Activated CD8-positive, alpha-beta T cell treated with anti-CD3 and anti-CD28 coated beads for 36 hours (primary cell): ENCODE measurements at regions not wholly inside any gene's neighbourhood (a gene's known extent, or its start where the extent isn't known, plus 50 kb on each side); places are given as distances from the start of the nearest gene placed in this dataset.
"Not testable (repeated sequence)": the region's sequence is repeated elsewhere in the genome, so short reads cannot be mapped to it uniquely, and the experiment has no call there.

Source experiments
- ATAC-seq: fragments of 200-7000 bp; cut with Tn5 transposase; one replicate; pipeline ENCODE4 v1.10.0; 2021; ENCODE audit warnings: mild to moderate bottlenecking, moderate library complexity
- CTCF ChIA-PET: fragments of 350-600 bp; sonication (Branson Sonifier 250); formaldehyde crosslinking; loops from one replicate; lab custom pipeline; 2021; ENCODE audit warnings: antibody characterized with exemption; lab: Charles Lee
- POLR2A ChIA-PET: fragments of 350-600 bp; sonication (Branson Sonifier 250); formaldehyde crosslinking; loops from one replicate; lab custom pipeline; 2021; ENCODE audit warnings: antibody characterized with exemption; lab: Charles Lee
- DNase-seq: peaks from one replicate; pipeline ENCODE4 v3.0.0-alpha.2; 2020
- H3K27ac Mint-ChIP-seq: one replicate; pipeline ENCODE4 v1.8.0; 2021; ENCODE audit warnings: mild to moderate bottlenecking, mixed read lengths
- H3K27me3 Mint-ChIP-seq: one replicate; pipeline ENCODE4 v1.8.0; 2021; ENCODE audit warnings: mixed read lengths
- H3K36me3 Mint-ChIP-seq: one replicate; pipeline ENCODE4 v1.8.0; 2021; ENCODE audit warnings: low read depth, mixed read lengths
- H3K4me1 Mint-ChIP-seq: one replicate; pipeline ENCODE4 v1.8.0; 2021; ENCODE audit warnings: low read depth, mixed read lengths
- H3K4me3 Mint-ChIP-seq: one replicate; pipeline ENCODE4 v1.8.0; 2021; ENCODE audit warnings: mild to moderate bottlenecking, moderate library complexity, mixed read lengths
- H3K9me3 Mint-ChIP-seq: one replicate; pipeline ENCODE4 v1.8.0; 2021; ENCODE audit warnings: mixed read lengths
- intact Hi-C: fragments of 100-400 bp; cut with micrococcal nuclease; formaldehyde crosslinking; loops from one replicate; pipeline ENCODE4 v1.10.0; 2022
- TF ChIP-seq, protein P1 (sequence below): fragments of 200-600 bp; IDR thresholded peaks from one replicate; pipeline ENCODE4 v1.8.0; 2022; ENCODE audit warnings: antibody characterized with exemption, mild to moderate bottlenecking

DNA sequence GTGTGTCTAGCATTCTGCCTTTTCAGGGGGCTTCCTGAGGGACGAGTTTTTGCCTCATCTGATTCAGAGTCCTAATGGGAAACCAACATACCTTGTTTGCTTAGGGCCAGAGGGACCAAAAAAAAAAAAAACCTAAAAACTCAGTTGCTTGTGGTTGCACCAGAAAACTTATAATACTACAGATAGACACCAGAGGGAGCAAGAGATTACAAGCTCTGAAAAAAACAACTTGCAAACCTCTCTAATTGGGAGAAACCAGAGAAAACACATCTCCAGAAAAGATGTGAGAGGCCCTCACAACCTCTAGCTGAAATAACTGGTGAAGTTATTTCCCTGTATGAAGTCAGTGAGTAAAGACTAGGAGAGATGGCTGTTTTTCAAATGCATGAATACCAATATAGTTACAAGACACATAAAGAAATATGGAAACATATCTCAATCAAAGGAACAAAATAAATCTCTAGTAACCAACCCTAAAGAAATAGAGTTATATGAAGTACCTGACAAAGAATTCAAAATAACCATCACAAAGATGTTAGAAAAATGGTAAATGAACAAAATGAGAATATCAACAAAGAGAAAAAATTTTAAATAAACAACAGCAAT lies 233.7 kb upstream of the NFIA start:
- TF ChIP-seq, protein P1, sequence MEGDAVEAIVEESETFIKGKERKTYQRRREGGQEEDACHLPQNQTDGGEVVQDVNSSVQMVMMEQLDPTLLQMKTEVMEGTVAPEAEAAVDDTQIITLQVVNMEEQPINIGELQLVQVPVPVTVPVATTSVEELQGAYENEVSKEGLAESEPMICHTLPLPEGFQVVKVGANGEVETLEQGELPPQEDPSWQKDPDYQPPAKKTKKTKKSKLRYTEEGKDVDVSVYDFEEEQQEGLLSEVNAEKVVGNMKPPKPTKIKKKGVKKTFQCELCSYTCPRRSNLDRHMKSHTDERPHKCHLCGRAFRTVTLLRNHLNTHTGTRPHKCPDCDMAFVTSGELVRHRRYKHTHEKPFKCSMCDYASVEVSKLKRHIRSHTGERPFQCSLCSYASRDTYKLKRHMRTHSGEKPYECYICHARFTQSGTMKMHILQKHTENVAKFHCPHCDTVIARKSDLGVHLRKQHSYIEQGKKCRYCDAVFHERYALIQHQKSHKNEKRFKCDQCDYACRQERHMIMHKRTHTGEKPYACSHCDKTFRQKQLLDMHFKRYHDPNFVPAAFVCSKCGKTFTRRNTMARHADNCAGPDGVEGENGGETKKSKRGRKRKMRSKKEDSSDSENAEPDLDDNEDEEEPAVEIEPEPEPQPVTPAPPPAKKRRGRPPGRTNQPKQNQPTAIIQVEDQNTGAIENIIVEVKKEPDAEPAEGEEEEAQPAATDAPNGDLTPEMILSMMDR, result peak; percentile 60
- ATAC-seq (no peak), DNase-seq (no peak)
- ChIA-PET POLR2A (no interaction called here), CTCF (interaction anchor here (0.7 to 2.3 kb wide), 12 partner anchors 9 to 698 kb away, joined by 3 to 7 read pairs (median 4); no protein-coding TSS in a partner anchor)
- Mint-ChIP-seq H3K27me3 (peaks cover 12% of the 10 kb centered on the region), H3K4me1 (no peaks in the 10 kb centered on the region), H3K27ac (no peak overlapping the region), H3K36me3 (no peaks in the 10 kb centered on the region), H3K4me3 (no peak overlapping the region), H3K9me3 (no peaks in the 10 kb centered on the region)
- intact Hi-C loops, result loop anchor here (5.0 kb wide), 1 partner anchor 194 kb away; no protein-coding TSS in a partner anchor

DNA sequence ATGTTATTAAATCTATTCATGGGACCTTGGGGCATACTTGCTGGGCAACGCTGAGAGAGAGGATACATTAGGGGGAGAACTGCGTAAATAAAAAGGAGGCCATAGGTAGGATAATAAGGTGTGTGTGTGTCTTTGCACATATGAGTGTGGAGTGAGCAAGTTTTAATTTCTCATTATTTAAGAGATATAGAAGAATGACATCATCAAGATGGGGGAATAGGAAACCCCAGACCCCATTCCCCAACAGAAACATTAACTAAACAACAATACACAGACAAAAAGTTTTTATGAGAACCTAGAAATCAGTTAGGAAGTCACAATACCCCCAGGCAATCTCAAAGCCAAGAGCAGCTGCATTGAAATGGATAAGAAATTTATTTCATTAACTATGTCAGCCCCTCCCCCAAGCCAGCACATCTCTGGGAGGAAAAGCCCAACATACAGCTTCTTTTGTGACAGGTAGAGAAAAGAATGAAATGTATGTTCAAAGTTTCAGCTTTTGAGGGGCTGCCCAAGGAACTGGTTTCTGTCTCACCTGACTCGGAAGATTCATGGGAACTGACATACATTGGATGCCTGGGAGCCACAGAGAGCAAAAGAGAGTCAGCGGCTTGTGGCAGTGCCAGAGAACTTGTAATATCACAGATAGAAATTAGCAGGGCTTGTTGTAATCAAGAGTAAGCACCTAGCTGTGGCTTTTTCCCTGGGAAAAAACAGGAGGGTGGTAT lies 234.3 kb upstream of the NFIA start:
- peaks cover 12% of the 10 kb centered on the region for H3K27me3 Mint-ChIP-seq
- CTCF ChIA-PET, result interaction anchor here (0.7 to 1.7 kb wide), 7 partner anchors 9 to 195 kb away, joined by 3 to 7 read pairs (median 4); no protein-coding TSS in a partner anchor
- no peaks in the 10 kb centered on the region for H3K36me3 Mint-ChIP-seq
- H3K4me1 Mint-ChIP-seq, result no peaks in the 10 kb centered on the region
- no peaks in the 10 kb centered on the region for H3K9me3 Mint-ChIP-seq
- TF ChIP-seq, protein P1, result no peak
- H3K27ac Mint-ChIP-seq, result no peak overlapping the region
- H3K4me3 Mint-ChIP-seq, result no peak overlapping the region
- intact Hi-C loops, result loop anchor here (5.0 kb wide), 1 partner anchor 194 kb away; no protein-coding TSS in a partner anchor
- DNase-seq (no peak), ATAC-seq (no peak)
- POLR2A ChIA-PET, result no interaction called here

DNA sequence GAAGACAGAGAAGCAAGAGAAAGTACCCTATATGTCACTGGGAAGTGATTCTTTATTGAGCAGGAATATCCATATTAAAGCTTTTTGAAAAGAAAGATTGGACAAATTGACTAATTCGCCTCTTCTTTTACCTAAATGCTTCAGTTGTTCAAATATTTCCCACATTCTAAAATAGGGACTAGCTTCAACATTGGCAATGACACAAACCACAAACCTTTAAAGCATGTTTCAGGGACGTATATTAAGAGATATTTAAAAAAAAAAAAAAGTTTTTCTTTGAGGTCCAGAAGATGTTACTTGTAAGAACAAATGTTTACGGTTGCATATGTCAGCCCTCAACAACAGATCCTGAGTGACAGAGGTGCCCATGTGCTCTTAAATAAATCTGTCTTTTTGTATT lies 235.0 kb upstream of the NFIA start:
- TF ChIP-seq, protein P1, result no peak
- ATAC-seq, result no peak
- DNase-seq, result no peak
- Mint-ChIP-seq H3K27ac (no peak overlapping the region), H3K4me3 (no peak overlapping the region), H3K27me3 (peaks cover 12% of the 10 kb centered on the region), H3K4me1 (no peaks in the 10 kb centered on the region), H3K9me3 (no peaks in the 10 kb centered on the region), H3K36me3 (no peaks in the 10 kb centered on the region)
- intact Hi-C loops, result loop anchor here (5.0 kb wide), 1 partner anchor 195 kb away; no protein-coding TSS in a partner anchor
- ChIA-PET POLR2A (no interaction called here), CTCF (no interaction called here)

DNA sequence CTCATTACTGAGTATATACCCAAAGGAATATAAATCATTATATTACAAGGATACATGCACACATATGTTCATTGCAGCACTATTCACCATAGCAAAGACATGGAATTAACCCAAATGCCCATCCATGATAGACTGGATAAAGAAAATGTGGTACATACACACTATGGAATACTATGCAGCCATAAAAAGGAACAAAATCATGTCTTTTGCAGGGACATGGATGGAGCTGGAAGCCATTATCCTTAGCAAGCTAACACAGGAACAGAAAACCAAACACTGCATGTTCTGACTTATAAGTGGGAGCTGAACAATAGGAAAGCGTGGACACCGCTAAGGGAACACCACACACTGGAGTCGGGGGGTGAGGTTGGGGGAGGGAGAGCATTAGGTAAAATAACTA lies 236.7 kb upstream of the NFIA start:
- DNase-seq, H3K27me3 Mint-ChIP-seq, H3K36me3 Mint-ChIP-seq, CTCF ChIA-PET, H3K4me1 Mint-ChIP-seq, POLR2A ChIA-PET, H3K4me3 Mint-ChIP-seq, H3K27ac Mint-ChIP-seq, ATAC-seq, H3K9me3 Mint-ChIP-seq: not testable (repeated sequence)
- intact Hi-C loops, result loop anchor here (5.0 kb wide), 1 partner anchor 197 kb away; no protein-coding TSS in a partner anchor

DNA sequence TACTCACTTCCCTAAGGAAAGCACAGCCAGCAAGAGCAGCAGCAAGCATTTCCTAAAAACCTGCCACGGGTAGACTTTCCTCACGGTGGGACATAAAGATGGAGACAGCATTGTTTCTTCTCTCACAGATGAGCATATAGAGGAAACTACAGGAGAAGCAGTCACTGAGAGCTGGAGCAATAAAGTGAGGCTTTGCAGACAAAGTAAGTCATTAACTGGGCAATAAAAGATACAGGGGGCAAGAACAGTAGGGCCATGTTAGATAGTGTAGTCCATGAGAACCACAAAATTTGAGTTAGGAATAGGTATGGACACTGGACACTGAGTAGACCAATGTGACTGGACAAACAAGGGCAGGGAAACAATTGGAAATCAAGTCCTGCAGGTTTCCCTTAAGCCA lies 240.1 kb upstream of the NFIA start:
- ATAC-seq, result no peak
- Mint-ChIP-seq H3K36me3 (no peaks in the 10 kb centered on the region), H3K27ac (no peak overlapping the region), H3K9me3 (peaks cover 3% of the 10 kb centered on the region), H3K4me1 (no peaks in the 10 kb centered on the region), H3K4me3 (no peak overlapping the region), H3K27me3 (peaks cover 16% of the 10 kb centered on the region)
- no peak for DNase-seq
- TF ChIP-seq, protein P1, result no peak
- ChIA-PET CTCF (no interaction called here), POLR2A (no interaction called here)
- intact Hi-C loops, result no loop called here
